DMS53 (cell line): ENCODE measurements at regions not wholly inside any gene's neighbourhood (a gene's known extent, or its start where the extent isn't known, plus 50 kb on each side); places are given as distances from the start of the nearest gene placed in this dataset.
"Not testable (repeated sequence)": the region's sequence is repeated elsewhere in the genome, so short reads cannot be mapped to it uniquely, and the experiment has no call there.

Experiments used
- DNase-seq: peaks from one replicate; lab custom pipeline; 2025; lab: John Stamatoyannopoulos, UW

- DNase-seq: no peak
Measured at GRCh38 chr2:193156480-193156879, 961.7 kb upstream of the TMEFF2 start.

DNA sequence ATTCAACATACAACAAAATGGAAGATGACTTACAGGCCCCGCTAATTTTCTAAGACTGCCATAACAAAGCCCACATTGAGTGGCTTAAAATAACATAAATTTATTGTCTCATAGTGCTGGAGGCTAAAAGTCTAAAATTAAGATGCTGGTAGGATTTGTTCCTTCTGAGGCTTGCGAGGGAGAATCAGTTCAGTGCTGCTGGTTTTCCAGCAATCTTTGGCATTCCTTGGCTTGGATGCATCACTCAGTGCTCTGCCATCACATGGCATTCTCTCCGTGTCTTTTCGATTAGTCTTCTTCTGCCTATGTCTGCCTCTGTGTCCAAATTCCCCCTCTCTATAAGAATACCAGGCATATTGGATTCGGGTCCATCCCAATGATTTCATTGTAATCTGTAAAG, 959.3 kb upstream of the TMEFF2 start:
- DNase-seq: no peak

- DNase-seq: no peak
Measured at GRCh38 chr2:193153576-193153975, 958.8 kb upstream of the TMEFF2 start.

DNA sequence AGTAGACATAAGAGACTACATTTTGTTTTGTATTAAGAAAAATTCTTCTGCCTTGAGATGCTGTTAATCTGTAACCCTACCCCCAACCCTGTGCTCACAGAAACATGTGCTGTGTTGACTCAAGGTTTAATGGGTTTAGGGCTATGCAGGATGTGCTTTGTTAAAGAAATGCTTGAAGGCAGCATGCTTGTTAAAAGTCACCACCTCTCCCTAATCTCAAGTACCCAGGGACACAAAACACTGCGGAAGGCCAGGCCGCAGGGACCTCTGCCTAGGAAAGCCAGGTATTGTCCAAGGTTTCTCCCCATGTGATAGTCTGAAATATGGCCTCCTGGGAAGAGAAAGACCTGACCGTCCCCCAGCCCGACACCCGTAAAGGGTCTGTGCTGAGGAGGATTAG, 947.7 kb upstream of the TMEFF2 start:
- peak; percentile 77 for DNase-seq

DNA sequence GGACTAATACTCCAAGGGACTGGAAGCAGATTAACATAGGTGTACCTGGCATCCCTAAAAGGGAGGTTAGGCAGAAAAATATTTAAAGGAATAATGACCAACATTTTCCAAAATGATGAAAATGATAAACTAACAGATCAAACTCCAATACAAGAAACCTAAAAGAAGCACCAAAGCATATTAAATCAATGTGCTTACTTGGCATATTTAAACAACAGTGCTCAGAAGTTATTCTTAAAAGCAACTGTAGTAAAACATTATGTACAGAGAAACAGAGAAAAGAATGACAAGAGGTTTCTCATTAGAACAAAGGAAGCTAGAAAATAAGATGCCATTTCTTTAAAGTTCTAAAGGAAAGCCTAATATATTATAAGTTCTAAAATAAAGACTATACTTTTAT, 947.3 kb upstream of the TMEFF2 start:
- no peak for DNase-seq

- DNase-seq: not testable (repeated sequence)
Measured at GRCh38 chr2:193140895-193141294, 946.2 kb upstream of the TMEFF2 start.

GRCh38 chr2:193124815-193125214, 930.1 kb upstream of the TMEFF2 start:
- DNase-seq: peak; percentile 4

- no peak for DNase-seq
Measured at GRCh38 chr2:193114827-193115226, 920.1 kb upstream of the TMEFF2 start.

DNA sequence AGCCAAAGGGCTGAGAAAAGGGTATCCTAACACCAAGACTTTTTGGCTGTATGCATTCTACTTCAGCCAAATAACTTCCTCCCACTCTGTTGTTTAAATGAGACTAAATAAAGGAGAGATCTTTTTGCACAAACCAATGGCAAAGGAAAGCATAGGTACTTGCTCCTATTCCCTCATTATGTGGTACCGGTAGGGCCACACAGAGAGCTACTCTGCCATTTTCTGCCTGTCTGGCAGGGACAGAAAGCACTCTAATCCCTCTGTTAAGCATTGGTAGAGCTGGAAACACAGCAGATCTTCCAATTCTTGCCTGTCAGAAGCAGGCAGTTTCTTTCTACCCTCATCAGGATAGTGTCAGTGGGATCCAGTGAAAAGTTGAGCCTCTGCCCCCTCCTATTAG, 918.3 kb upstream of the TMEFF2 start:
- DNase-seq: no peak

GRCh38 chr2:193103064-193103463, 908.3 kb upstream of the TMEFF2 start:
- peak; percentile 68 for DNase-seq

GRCh38 chr2:193101591-193101990, 906.9 kb upstream of the TMEFF2 start:
- no peak for DNase-seq

DNA sequence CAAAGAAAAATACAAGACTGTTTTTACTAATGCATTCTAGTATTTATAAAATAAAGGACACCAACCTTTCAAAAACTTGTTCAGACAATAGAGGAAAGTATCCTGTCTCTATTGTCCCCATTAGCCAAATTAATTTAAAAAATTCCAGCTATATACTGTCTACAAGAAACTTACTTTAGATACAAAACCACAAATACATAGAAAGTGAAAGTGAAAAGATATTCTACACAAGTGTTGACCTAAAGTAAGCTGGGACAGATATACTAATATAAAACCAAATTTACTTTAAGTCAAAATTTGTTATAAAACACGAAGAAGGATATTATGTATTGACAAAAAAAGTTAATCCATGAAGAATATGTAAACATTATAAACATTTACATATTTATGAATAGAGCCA, 893.3 kb upstream of the TMEFF2 start:
- DNase-seq: no peak

DNA sequence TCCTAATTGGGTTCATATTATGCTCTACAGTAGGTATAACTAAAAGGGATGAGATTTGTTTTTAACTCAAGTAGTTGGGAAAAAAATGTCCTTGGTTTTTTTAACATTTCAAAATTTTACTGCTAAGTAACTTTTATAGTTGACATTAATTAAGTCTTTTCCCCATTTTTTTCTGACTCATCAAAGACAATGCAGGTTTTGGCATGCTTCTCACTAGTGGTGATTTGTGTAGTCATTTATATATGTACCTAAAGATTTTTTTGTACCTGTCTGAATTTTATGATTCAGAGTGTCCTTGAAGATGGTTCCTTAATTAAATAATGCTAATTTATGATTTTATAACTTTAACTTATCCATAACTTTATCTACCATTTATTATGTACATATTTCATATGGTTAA, 882.3 kb upstream of the TMEFF2 start:
- DNase-seq: no peak

DNA sequence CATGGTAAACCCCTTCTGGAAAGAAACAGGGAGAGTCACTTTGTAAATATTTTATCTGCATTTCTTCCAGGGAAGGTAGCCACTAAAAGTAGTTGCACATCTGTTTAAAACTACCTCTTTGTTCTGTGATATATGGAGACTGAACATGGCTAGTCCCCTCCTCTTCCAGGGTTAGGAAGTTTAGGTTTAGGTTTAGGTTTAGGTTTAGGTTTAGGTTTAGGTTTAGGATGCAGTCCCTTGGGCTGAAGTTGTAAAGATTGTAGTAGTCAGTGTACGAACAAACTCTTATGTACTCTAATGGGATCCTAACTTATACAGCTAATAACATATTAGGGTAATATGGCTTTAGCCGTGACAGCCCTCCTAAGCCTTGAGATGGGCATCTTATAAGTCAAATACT, 880.2 kb upstream of the TMEFF2 start:
- no peak for DNase-seq

DNA sequence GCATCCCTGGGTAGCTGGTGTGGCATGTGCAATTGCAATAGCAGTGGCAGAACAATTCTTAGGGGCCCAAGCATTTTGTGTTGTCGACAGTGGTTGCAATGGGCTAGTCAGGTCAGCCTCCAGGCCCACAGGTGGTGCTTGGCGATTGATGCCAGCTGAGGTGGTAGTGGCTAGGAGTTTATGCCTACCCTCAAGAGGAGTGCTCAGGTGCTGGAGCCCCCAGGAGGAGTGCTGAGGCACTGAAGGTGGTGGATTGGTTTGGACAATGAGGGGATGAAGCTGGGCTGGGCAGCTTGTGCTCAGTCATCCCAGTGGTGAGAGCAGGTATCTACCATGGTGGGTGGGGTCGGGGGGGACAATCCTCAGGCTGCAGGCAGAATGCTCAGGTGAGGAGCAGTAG, 877.9 kb upstream of the TMEFF2 start:
- no peak for DNase-seq

DNA sequence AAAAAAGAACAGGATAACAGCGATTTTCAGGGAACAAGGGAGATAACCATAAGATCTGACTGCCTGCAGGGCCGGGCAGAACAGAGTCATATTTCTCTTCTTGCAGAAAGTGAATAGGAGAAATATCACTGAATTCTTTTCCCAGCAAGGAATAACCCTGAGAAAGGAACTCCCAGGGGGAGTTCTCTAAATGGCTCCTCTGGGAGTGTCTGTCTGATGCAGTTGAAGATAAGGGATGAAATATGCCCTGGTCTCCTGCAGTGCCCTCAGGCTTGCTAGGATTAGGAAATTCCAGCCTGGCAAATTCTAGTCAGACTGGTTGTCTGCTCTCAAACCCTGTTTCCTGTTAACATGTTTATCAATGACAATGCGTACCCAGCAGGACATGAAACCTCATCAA, 830.8 kb upstream of the TMEFF2 start:
- not testable (repeated sequence) for DNase-seq

GRCh38 chr2:193024791-193025190, 830.1 kb upstream of the TMEFF2 start:
- DNase-seq: no peak

- DNase-seq: no peak
Measured at GRCh38 chr2:193011870-193012269, 817.1 kb upstream of the TMEFF2 start.

DNA sequence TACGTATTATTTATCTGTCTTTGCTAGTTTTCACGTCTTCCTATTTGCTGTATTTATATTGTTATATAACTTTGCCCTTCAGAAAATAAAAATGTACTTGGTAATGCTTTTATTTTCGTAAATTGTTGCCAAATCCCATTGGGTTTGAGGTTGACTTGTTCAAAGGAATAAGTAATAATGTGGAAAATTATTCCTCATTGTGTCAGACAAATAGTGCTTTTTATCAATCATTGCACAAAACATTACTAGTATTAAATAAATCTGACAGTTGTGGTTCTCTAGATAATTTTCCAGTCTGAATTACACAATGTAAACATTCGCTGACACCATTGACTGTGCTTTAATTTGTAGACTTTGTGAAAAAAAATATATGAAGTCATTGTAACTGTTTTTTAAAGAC, 798.3 kb upstream of the TMEFF2 start:
- no peak for DNase-seq

DNA sequence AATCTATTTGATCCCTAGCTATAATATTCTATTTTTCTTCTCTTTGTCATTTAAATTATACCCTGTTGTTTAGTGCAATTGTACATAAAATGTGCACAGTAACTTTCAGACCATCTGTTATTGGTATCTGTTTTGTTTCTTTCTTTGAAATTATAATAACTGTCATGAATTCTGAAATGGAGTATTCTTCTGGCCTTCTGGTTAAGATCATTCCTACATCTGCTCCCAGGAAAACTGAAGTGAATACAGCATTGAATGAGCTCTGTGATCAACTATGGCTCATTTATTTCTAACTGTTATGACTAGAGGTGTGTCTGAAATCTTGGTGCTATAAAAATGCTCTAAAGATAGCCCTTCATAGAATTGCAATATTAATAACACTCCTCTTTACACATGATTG, 788.4 kb upstream of the TMEFF2 start:
- no peak for DNase-seq

DNA sequence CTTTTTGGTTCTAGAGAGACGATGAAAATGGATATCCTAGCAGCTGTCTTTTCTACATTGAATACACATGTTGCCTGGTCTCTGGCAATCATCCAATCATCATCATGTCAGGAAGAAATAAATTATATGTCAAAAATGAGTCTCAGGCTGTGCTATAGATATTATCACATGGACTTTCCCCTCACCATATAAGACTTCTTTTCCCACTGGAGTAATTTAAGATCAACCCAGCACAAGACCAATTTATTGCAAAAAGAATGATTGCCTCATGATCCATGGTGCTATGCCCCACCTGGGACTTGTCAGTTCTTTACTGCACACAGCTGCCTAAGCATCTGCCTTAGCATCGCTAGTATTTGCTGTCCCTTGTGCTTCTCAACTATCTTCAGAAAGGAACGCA, 783.7 kb upstream of the TMEFF2 start:
- no peak for DNase-seq

DNA sequence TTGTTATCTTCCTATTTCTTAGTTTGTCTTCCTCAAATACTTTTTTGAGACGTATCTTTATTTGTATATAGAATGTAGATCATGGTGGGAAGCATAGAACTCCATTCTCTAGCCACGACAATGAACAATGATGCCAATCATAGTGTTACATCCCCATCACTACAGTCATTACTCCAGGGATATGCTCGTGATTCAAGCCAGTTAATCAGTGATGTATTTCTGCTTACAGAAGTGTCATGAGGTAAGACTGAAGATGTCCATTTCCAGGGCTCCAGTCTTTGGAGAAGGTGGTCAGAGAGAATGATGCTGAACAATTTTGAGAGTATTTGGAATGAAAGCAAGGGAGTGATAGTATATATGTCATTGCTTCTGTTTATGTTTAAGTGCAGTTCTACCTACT, 777.2 kb upstream of the TMEFF2 start:
- DNase-seq: no peak

GRCh38 chr2:192969055-192969454, 774.3 kb upstream of the TMEFF2 start:
- DNase-seq: peak; percentile 11

GRCh38 chr2:192960945-192961344, 766.2 kb upstream of the TMEFF2 start:
- no peak for DNase-seq

DNA sequence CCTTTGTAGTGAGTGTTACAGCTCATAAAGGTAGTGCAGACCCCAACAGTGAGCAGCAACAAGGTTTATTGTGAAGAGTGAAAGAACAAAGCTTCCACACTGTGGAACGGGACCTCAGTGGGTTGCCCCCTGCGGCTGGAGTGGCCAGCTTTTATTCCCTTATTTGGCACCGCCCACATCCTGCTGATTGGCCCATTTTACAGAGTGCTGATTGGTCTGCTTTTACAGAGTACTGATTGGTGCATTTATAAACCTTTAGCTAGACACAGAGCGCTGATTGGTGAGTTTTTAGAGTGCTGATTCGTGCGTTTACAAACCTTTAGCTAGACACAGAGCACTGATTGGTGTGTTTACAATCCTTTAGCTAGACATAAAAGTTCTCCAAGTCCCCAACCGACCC, 763.9 kb upstream of the TMEFF2 start:
- not testable (repeated sequence) for DNase-seq
